IPS DF 4.7 (cell line): ENCODE measurements at regions not wholly inside any gene's neighbourhood (a gene's known extent, or its start where the extent isn't known, plus 50 kb on each side); places are given as distances from the start of the nearest gene placed in this dataset.

Source experiments
- DNase-seq: peaks from one replicate; pipeline ENCODE4 v3.0.0-alpha.2; 2013; ENCODE audit warnings: low spot score; ENCODE audit errors: extremely low read depth

DNA sequence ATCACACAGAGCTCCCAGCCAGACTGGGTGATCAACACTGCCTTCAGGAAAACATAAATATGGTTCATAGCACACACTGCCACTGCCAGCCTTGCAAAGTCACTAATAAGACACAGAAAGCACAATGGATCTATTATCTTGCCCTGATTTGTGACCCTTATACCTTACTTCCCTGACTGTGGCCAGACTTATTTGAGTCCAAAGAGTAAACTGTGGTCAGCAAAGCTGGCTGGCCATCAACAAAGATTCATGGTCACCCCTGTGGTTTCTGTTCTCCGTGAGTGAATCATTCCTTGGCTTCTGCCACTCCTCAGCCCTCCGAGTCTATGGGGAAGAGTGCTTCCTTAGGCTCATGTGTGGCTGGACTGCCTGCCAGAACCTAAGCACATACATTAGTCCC is 437.7 kb downstream of the RAP2B start:
- no peak for DNase-seq

DNA sequence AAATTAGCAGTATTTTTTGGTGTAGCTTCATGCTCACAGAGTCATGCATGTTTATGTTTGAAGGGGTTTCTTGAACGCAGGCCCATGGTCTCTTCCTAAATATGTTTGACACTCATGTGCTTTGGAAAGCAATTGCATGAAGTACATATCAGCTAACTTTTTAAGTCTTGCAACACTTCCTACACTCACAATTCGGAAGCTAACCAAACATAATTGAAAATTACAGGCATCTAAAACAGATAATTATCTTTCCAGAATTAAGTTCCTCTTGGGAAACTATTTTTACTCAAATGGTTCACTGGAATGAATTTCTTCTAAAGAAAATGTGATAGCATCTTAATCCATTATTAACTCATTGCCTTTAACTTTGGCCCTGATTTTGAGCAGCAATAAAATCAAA is 438.9 kb downstream of the RAP2B start:
- DNase-seq = no peak

DNA sequence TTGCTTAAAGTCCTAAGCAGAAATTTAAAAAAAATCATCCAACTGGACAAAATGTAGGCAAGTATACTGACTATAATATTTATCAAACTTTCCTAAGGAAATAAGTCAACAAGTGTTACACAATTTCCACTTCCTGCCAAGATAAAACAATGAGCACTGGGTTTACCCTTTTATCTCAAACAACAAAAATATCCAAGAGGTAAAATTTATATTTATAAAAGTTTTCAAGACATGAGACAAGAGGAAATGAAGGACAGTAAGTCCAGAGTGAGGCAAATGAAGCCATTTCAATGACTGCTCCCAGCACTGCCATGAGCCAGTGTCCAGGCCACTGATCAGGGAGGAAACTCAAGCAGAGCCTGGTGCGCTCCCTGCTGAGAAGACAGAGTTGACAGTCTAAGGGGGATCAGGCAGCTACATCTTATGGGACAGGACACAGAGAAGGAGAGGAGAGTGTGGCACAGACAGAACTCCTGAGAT is 439.4 kb downstream of the RAP2B start:
- DNase-seq = no peak

DNA sequence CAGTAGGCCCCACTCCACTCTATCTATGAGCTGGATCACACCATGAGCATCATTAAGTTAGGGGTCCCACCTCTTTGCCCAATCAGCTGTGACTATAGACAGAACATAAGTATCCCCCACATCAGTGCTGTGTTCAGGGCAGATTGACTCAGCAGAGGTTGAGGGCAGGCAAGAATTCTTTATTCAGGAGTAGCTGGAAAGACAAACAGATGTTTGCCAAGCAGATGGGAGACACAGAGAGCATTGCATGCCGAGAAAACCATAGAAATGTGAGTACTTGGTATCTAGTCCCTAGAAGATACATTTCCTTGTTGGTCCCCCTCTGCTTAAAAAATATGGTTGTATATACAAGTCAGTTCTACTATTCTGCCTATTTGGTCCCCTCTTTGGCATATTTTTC is 440.8 kb downstream of the RAP2B start:
- no peak for DNase-seq

DNA sequence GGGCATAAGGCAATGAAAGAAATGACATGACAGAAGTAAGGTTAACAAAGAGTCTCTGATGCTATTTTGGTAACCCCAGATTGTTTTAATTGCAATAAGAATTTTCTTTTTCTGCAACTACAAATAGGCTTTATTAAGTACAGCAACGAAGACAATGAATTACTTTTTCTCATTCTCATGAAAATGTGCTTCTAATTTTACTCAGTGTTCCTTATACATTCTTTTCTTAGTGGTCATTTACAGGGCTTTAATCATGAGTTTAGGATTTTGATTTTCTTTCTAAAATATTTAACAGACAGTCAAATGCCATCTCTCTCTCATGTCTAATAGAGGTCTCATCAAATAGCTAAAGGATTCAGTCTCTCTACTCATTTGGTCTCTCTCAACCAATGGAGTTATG is 452.1 kb downstream of the RAP2B start:
- no peak for DNase-seq

DNA sequence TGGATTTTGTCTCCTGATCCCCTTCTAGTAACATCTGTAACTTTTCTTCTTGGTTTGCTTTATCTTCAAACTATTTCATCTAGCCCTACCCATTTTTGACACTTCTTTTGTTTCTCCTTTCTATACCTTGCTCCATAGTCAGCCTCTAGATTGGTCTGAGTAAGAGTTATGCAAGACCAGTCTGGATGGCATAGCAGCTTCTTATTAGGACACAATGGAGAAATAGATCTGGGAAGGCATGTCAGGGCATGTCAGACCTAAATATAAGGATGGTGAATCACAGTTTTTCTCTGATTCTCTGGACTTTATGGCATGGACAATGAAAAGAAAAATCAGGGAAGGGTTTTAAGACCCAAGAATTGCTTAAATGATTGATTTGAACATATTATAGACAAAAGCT is 452.5 kb downstream of the RAP2B start:
- no peak for DNase-seq

DNA sequence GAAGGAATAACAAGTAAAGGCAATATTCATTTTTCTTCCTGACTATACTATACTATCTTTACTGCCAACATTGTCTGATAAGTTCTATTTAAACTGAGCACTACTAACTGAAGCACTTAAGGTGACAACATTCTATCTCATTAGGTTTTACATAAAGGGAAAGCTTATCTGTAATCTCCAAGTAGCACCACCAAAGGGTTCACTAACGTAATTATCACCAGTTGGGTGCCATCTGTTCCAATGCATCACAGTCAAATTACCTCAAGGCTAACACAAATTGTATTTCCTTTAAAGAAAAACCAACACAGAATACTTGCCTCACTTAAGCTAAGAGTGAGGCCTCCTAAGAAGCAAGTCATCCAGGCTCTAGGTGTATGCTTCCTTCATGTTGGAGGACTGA is 453.8 kb downstream of the RAP2B start:
- no peak for DNase-seq

DNA sequence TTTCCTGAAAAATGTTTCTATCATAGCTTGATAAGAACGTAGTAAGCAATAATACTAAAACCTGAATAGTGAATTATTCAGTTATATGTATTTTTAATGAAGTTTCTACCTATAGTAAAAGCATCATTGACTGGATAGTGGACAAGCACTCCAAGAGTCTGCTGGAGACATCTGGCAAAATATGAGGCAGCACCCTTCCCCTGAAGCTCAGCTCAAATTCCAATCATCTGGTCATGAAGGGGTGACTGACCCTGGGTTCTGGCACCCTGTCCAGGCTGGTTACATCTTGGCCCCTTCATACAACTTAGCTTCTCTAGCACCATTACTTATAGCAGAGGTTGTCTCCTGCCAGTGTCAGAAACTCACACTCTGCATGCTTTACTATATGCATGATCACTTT is 455.4 kb downstream of the RAP2B start:
- DNase-seq = no peak

DNA sequence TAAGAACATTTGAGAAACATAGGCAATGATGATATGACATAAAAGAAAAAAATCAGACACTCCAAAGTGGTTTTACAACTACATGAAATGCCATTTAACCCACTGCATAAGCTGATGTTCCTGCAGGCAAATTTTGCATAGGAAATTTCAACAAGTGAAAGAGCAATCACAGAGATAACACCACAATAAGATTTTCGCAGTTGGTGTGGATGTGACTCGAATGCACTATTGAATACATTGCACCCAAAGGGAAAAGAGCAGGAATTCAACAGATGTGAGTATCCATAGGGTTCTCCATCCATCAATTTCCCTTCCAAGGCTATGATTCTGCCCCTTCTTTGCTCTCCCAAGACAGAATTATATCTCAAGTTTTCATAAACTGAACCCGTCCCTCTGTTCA is 456.1 kb downstream of the RAP2B start:
- DNase-seq = no peak

DNA sequence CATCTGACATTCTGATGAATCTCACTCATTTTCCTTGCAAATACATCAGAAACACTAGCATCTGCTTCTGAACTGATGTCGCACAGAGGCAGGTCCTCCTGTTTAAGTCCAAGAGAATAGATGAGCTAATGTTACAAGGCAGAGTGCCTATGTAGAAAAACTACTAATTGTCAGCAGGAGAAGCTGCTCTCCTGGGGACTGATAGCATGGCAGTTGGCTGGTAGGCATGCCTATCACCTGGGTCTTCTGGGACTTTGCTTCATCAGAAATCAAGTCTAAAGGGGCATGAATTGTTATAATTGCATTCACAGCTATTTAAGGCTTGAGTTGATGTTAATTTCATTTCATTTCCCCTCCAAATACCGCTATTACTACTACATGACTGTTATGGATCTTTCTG is 457.2 kb downstream of the RAP2B start:
- DNase-seq = no peak

DNA sequence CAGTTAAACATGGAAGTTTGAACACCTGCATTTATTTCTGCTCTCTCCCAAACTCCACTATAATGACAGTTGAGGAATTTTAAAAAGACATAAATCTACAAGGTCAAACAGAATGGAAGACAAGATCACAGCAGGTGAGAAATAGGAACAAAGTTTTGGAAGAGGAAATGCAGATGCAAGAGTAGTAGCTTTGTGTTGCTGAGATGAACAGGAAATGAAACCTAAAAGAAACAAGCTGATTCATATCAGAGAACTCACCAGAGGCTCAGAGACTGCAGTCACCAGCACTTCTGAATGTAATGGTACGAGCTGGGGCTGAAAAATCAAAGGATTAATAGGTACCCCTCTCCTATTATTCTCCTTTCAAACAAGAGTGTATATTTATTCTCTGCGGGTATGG is 459.9 kb downstream of the RAP2B start:
- no peak for DNase-seq

DNA sequence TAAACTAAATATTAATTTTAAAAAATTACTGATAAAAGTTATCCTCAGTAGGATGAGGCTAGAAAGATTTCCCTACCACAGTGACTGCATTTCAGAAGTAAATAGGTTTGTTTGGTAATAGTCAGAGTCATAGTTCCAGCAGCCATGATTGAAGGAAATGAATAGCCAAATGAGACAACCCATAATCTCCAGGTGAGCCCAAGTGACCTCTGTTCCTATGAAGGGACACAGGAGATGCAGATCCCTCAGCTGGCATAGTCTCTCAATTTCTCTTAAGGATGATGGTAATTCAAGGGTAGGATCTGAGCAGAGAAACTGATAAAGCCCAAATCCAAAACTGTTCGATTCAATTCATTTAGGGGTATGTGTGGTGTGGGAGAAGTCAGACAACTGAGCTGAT is 461.8 kb downstream of the RAP2B start:
- DNase-seq = no peak

DNA sequence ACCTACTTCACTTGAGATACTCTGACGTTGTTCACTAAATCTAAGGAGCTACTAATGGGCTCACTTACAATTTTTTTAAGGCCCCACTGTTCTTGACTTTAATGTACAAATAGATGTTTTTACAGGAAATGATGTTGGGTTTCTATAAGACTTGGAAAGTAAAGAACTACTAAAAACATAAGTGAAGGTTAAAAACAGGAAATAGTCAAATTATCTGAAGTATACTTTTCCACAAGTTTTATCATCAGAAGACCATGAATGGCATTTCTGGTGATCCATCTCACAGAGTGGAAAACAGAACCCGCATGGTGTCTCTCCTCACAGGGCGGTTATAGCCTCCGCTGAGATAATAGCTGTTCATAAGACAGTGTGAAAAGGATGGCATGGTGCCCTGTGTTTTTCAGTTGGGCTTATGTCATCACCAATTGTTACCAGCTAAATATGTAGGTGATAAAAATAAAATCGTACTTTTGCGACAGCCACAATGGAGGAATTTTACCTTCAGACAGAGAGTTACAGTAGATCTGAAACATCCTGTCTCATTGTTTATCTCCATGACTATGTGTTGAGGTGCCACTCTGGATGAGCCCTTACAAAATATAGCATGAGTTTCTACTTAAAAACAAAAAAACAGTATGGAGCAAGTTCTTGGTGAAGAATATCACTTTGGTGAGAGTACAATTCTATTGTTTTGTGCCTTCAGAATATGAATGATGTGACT is 462.4 kb downstream of the RAP2B start:
- DNase-seq = no peak

DNA sequence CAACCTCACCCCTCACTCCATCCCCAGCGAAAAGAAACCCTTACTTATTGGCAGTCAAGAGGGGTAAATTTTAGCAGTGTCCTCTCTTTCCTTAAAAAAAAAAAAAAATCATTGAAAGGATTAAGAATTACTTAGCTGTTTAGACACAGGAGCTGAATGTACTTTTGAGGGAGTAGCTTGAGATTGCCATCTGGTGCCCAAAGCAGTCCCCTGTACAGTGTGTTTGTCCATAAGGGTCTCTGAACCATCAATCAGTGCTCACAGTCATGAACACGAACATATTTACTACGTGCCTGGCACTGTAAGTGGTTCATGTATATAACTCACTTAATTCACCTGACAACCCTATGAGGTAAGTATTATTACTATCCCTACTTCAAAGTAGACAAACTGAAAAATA is 463.5 kb downstream of the RAP2B start:
- no peak for DNase-seq

DNA sequence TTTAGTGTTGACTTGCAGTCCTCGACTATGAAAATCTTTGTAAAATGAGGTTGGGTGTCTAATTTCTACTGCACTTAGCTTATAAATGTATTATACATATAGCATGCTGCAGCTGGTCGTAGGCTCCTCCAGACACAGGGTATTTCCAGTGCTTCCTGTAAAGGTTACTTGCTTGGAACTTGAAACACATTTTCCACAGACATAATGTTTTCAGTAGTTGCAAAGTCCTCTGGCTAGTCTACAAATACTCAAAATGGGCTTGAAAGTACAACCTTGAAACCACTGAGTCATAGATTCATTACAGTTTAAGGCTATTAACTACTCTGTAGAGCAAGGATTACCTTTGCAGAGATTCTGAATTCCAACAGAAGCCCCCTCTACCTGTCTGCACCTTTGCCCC is 464.1 kb downstream of the RAP2B start:
- DNase-seq = no peak

DNA sequence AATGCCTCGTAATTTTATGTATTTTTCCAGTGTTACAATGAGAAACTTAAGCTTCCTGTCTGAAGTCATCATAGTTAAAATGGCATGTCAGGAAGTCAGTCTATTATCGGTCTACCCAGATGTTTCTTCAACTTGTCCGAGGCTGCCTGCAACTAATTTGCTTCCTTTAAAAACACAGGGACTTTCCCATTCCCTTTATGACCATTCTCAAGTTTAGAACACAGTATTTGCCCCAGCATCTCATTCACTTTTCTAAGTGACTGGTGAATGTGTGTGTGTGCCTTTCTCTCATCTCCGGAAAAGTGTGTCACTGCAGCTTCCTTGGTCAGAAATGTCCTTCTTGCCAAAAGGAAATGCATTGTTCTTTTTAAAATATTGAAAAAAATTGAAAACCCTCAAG is 466.6 kb downstream of the RAP2B start:
- no peak for DNase-seq

DNA sequence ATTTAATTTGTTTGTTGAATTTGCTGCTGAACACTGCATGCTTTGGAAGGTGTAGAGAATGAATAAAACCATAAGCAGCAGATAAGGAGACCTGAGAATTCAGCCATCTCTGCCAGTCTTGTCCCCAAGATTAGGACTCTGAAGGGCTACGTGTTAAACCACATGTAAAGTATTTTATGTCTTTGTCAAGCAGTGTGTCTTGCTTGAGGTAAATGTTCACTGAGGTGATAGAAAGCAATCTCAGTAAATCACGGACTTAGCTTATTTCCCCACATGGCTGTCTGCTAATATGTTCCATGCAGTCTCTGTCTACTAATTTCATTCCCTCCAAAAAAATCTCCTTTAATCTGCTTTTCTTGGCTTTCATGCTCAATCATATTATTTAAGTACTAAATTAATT is 467.1 kb downstream of the RAP2B start:
- DNase-seq = no peak

DNA sequence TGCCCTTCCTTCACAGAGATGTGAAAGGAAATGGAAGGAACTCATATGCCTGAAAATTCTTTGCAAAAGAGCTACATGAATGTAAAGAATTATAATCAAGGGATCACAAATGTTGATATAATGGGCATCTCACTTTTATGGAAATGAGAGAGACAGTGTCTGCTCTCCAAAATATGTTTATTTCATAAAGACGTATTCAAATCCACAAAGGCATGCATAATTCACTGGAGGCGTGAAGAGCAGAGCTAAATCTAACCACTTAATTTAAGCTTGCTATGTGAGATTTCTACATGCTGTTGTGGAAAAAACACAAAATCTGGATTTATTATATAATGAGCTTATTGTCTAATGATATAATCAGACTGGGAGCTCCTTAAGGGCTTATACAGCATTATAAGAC is 469.1 kb downstream of the RAP2B start:
- no peak for DNase-seq

DNA sequence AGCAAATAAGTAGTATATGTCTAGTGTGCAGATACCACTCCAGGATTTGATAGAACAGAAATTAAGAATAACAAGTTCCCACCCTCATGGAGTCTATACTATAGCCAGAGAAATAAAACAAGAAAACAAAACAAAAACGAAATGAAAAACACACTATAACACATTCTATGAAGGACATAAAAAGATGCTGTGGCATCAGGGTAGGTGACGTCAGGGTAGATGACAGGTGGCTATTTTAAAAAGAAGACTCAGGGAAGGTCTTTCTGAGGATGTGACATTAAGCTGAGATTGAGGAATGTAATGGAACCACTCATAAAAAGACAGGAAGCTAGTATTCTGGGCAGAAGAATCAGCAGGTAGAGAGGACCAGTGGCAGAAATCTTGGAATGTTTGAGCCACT is 469.6 kb downstream of the RAP2B start:
- DNase-seq = no peak

DNA sequence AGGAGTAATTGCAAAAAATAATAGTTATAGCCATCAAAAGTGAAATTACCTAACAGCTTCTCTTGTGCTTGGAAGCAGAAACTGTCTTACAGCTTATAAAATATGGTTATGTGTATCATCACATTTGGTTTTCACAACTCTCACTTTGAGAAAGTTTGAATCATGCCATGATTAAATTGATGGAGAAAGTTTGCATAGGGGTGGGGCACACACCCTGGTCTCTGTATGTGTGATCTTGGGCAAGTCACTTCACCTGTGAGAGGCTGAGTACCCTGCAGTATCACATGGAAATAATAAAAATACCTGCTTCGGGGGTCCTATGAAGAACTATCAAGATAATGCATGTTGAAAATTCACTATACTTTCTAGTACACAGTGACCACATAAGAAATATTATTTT is 471.4 kb downstream of the RAP2B start:
- no peak for DNase-seq

DNA sequence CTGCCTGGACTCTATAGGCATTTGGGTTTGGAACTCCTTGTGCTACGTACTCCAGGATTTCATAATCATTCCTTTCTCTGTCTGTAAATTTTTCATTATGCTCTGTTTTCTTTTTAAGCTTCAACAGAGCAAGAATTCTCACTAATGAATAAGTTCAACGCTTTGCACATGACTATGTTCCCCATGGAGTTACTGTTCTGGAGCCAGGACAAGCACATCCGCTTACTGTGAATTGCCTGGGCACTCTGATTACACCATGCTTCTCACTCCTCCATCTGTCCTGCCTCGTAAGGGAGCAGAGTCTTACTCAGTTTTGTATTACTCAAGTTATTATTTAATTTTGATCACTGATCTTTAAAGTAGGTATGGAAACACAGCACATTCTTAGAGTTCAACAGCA is 472.7 kb downstream of the RAP2B start:
- DNase-seq = no peak

DNA sequence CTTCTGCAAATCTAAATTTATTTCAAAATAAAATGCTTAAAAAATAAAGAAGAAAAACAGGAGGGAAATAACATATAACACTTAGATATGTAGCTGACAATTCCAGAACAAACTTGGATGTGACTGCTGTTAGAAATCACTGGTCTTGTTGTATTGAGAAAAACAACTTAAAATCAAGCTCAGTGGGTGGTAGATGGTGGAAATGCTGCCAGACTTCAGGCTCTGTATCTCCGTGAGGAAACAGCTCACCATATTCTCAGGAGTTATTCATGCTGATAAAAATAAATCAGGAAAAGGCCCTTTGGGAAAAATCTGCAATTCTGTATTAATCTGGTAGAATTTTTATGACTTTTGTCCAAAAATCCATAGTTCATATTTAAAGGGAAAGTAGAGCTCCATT is 477.6 kb downstream of the RAP2B start:
- DNase-seq = no peak

DNA sequence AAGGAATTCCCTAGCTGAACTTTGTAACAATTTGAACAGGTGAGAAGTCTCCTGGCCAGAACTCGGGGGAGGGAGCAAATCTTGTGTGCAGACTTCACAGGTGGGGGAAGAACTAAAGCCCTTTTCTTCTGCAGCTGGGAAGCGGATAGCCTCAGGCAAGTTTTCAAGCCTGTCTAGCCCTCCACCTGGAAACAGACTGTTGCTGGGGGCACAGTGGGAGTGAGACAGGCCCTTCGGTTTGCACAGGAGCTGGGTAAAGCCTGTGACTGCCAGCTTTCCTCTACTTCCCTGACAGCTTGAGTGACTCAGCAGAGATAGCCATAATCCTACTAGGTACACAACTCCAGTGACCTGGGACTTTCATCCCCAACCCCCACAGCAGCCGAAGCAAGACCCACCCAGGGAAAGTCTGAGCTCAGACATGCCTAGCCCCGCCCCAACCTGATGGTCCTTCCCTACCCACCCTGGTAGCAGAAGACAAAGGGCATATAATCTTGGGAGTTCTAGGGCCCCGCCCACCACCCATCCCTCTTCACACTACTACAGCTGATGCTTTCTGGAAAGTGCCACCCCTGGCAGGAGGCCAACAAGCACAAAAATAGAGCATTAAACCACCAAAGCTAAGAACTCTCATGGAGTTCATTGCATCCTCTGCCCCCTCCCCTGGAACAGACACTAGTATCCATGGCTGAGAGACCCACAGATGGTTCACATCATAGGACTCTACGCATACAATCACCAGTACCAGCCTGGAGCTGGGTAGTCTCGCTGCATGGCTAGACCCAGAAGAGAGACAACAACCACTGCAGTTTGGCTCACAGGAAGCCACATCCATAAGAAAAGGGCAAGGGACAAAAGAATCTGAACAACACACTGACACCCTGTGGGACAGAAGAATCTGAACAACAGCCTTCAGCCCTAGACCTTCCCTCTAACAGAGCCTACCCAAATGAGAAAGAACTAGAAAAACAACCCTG is 479.0 kb downstream of the RAP2B start:
- no peak for DNase-seq
